ENCODE measurements at regions not wholly inside any gene's neighbourhood (a gene's known extent, or its start where the extent isn't known, plus 50 kb on each side); places are given as distances from the start of the nearest gene placed in this dataset.

- no peak for TF ChIP-seq CTCF (IDR thresholded peaks at IDR 0.05 in 4 of 5, conservative IDR thresholded peaks at IDR 0.05 in 1 of 5)
- no peak for TF ChIP-seq POLR2A (IDR thresholded peaks at IDR 0.05)
Measured at GRCh38 chr4:182124359-182124758, 118.8 kb upstream of the TENM3 start.

Data from gastrocnemius medialis (tissue), 4 donors.